SW480 (cell line): ENCODE measurements at regions not wholly inside any gene's neighbourhood (a gene's known extent, or its start where the extent isn't known, plus 50 kb on each side); places are given as distances from the start of the nearest gene placed in this dataset.
A peak's percentile ranks its signal among the peaks of the same experiment; 100 is the strongest.
"Not testable (repeated sequence)": the region's sequence is repeated elsewhere in the genome, so short reads cannot be mapped to it uniquely, and the experiment has no call there.

Experiments used
- DNase-seq: peaks from one replicate; pipeline ENCODE4 v3.0.0-alpha.2; 2016; ENCODE audit warnings: low spot score

- DNase-seq: no peak
Measured at GRCh38 chr2:52386433-52387030, 1354.6 kb upstream of the NRXN1 start.

GRCh38 chr2:52383541-52383940 lies 1351.6 kb upstream of the NRXN1 start:
- peak; percentile 6 for DNase-seq

- no peak for DNase-seq
Measured at GRCh38 chr2:52369178-52369577, 1337.2 kb upstream of the NRXN1 start.

GRCh38 chr2:52368141-52368540 lies 1336.2 kb upstream of the NRXN1 start:
- no peak for DNase-seq

GRCh38 chr2:52365946-52366345 lies 1334.0 kb upstream of the NRXN1 start:
- no peak for DNase-seq

- no peak for DNase-seq
Measured at GRCh38 chr2:52356556-52356955, 1324.6 kb upstream of the NRXN1 start.

GRCh38 chr2:52347292-52347691 lies 1315.4 kb upstream of the NRXN1 start:
- DNase-seq: no peak

GRCh38 chr2:52345676-52346075 lies 1313.7 kb upstream of the NRXN1 start:
- DNase-seq: no peak

- no peak for DNase-seq
Measured at GRCh38 chr2:52345082-52345481, 1313.2 kb upstream of the NRXN1 start.

GRCh38 chr2:52343706-52344266 lies 1311.9 kb upstream of the NRXN1 start:
- no peak for DNase-seq

- no peak for DNase-seq
Measured at GRCh38 chr2:52343010-52343409, 1311.1 kb upstream of the NRXN1 start.

- DNase-seq: no peak
Measured at GRCh38 chr2:52342458-52342857, 1310.5 kb upstream of the NRXN1 start.

- no peak for DNase-seq
Measured at GRCh38 chr2:52341732-52342131, 1309.8 kb upstream of the NRXN1 start.

GRCh38 chr2:52340171-52340570 lies 1308.2 kb upstream of the NRXN1 start:
- no peak for DNase-seq

GRCh38 chr2:52337786-52338185 lies 1305.9 kb upstream of the NRXN1 start:
- DNase-seq: not testable (repeated sequence)

- DNase-seq: no peak
Measured at GRCh38 chr2:52336951-52337350, 1305.0 kb upstream of the NRXN1 start.

GRCh38 chr2:52335727-52336126 lies 1303.8 kb upstream of the NRXN1 start:
- DNase-seq: no peak

- DNase-seq: no peak
Measured at GRCh38 chr2:52334185-52334584, 1302.3 kb upstream of the NRXN1 start.

GRCh38 chr2:52327641-52328040 lies 1295.7 kb upstream of the NRXN1 start:
- no peak for DNase-seq

GRCh38 chr2:52314231-52314630 lies 1282.3 kb upstream of the NRXN1 start:
- DNase-seq: no peak

- DNase-seq: no peak
Measured at GRCh38 chr2:52312486-52312885, 1280.6 kb upstream of the NRXN1 start.

- DNase-seq: no peak
Measured at GRCh38 chr2:52311862-52312261, 1279.9 kb upstream of the NRXN1 start.

- no peak for DNase-seq
Measured at GRCh38 chr2:52308156-52308555, 1276.2 kb upstream of the NRXN1 start.

GRCh38 chr2:52294628-52295027 lies 1262.7 kb upstream of the NRXN1 start:
- DNase-seq: no peak
